Activated effector memory CD4-positive, alpha-beta T cell treated with Interleukin-2 at 50 U/mL for 16 hours (primary cell): ENCODE measurements at regions not wholly inside any gene's neighbourhood (a gene's known extent, or its start where the extent isn't known, plus 50 kb on each side); places are given as distances from the start of the nearest gene placed in this dataset.
A peak's percentile ranks its signal among the peaks of the same experiment; 100 is the strongest.

Source experiments
- DNase-seq: peaks from one replicate; pipeline ENCODE4 v3.0.0-alpha.2; 2020

DNA sequence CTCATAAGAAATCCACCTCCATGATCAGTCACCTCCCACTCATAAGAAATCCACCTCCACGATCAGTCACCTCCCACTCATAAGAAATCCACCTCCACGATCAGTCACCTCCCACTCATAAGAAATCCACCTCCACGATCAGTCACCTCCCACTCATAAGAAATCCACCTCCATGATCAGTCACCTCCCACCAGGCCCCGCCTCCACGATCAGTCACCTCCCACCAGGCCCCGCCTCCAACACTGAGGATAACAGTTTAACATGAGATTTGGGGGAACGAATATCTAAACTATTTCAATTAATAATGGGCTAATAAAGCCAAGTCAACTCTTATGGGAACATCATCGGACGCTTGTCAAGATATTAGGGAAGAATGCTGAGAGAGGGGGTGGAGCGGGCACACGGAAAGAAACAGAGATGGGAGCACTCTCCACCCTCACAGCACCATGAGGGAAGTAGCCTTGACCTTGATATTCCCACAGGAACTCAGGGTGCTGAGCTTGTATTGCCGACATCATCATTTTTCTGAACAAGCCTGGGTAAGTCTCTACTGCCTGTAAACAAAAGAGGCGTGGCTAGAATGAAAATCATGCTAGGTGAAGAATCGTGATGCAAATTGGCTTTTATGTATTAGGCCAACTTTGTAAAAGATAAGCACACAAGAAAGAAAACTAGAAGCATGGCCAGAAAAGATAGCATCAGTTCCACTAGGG lies 303.5 kb upstream of the KLF6 start:
- DNase-seq, result no peak

GRCh38 chr10:4086131-4086898 lies 301.3 kb upstream of the KLF6 start:
- DNase-seq, result no peak

GRCh38 chr10:4083509-4084003 lies 298.5 kb upstream of the KLF6 start:
- no peak for DNase-seq

- no peak for DNase-seq
Observed at GRCh38 chr10:4082861-4083260, 297.9 kb upstream of the KLF6 start.

- no peak for DNase-seq
Observed at GRCh38 chr10:4081685-4082111, 296.7 kb upstream of the KLF6 start.

DNA sequence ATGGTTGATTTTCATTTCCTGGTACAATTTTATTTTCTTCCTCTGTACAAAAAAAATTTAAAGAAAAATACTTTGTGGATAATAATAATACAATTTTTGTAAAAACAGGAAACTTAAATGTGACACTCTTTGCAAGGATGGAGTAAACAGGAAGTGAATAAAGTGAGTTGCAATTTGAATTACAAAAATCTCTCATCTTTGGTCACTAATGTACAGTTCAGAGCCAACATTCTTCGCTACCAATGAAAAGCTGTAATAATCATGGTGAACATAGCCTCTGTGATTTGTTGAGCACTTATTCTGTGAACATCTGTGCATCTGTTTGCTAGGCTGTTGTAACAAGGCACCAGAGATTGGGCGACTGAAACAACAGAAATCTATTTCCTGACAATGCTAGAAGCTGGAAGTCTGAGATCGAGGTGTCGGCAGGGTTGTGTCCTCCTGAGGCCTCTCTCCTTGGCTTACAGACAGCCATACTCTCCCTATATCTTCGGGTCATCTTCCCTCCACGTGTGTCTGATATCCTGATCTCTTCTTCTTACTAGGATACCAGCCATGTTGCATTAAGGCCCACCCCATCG lies 295.3 kb upstream of the KLF6 start:
- no peak for DNase-seq

DNA sequence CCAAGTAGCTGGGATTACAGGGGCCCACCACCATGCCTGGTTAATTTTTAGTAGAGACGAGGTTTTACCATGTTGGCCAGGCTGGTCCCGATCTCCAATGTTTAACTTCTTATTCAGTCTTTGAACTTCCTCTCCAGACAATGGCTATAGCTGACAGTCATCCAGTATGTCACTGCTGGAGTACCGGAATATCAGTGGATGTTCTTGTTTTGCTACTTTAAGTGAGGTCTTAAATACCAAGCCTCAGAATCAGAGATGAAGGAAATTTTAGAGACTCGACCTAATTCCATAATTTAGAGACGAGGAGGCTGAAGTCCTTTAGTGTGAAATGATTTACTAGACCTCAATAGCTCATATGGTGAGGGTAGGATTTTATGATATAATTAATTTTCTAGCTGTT lies 294.8 kb upstream of the KLF6 start:
- no peak for DNase-seq

GRCh38 chr10:4077804-4078203 lies 292.8 kb upstream of the KLF6 start:
- no peak for DNase-seq

- DNase-seq, result no peak
Observed at GRCh38 chr10:4076983-4077382, 292.0 kb upstream of the KLF6 start.

GRCh38 chr10:4075443-4075842 lies 290.4 kb upstream of the KLF6 start:
- DNase-seq, result no peak

- peak; percentile 20 for DNase-seq
Observed at GRCh38 chr10:4074545-4075407, 289.8 kb upstream of the KLF6 start.

DNA sequence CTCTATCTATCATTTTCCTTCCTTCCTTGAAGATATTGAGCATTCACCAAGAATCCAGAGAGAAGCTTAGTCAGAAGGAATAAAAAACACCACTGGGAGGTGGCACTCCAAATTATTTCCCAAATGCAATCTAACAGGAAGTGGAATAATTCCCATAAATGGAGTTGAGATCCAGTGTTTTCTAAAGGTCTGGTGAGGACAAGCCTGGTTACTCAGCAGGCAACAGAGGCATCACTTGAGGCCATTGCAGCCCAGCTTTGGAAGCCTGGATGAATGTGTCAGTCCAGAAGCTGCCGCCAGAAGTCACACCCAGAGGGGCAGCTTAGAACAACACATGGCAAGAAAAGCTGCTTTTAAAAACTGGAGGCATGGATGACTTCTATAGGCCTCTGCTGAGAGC lies 288.9 kb upstream of the KLF6 start:
- DNase-seq, result no peak

GRCh38 chr10:4070921-4071660 lies 286.1 kb upstream of the KLF6 start:
- DNase-seq, result no peak

GRCh38 chr10:4070184-4070583 lies 285.2 kb upstream of the KLF6 start:
- DNase-seq, result no peak

GRCh38 chr10:4069491-4069890 lies 284.5 kb upstream of the KLF6 start:
- DNase-seq, result no peak

DNA sequence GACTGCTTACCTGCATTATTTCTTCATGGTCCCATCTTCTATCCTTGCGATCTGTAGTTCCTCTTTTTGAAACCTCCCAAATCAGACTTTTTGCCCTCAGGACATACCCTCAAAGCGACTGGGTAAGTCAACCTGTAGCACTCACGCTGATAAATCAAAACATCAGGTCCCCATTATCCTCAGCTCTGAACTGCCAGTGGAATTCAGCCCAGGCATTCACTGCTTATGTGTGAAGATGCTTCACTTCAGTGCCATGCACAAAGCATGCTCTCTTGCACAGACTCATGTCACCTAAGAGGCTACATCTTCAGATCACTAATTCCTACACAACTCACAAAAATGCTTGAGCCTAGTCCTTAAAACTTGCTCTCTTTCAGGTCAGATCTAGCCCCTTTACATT lies 283.6 kb upstream of the KLF6 start:
- no peak for DNase-seq

- no peak for DNase-seq
Observed at GRCh38 chr10:4067931-4068561, 283.0 kb upstream of the KLF6 start.

GRCh38 chr10:4067531-4067930 lies 282.5 kb upstream of the KLF6 start:
- no peak for DNase-seq

DNA sequence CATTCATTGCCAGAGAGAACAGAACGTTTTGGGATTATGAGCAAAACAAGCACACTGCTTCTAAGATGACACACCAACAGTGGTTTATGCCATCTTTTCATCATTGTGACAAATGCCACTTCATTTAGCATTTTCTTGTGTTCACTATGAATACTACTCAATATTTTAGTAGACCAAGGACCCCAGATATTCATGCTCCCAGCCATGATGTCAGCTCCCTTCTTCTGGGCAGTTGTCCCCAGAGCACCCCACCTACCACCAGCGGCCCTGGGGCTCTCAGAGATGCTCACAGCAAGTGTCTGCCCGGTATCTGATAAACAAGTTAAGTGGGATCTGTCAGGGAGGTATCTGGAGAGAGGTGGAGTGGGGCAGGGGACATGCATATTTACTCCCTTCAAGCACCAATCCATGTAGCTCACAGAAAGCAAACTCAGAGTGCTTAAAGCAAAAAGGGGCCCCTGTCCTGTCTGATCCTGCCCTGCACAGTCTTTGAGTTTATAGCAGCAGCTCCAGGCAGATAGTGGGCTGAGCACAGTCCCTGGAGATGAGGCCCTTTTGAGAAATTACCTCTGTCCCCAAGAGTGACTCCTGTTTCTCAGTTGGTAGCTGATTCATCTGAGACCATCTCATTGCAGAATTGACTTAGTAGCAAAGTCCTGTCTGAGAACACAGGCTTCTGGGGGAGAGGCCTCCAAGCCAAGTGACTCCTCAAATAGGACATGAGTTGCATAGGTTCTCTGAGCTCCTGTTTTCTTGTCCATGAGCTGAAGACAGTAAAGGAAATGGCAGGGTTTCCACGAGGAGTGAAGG lies 281.8 kb upstream of the KLF6 start:
- DNase-seq, result no peak

- DNase-seq, result no peak
Observed at GRCh38 chr10:4064489-4064888, 279.5 kb upstream of the KLF6 start.

GRCh38 chr10:4063717-4064116 lies 278.7 kb upstream of the KLF6 start:
- DNase-seq, result no peak
